ENCODE measurements at regions not wholly inside any gene's neighbourhood (a gene's known extent, or its start where the extent isn't known, plus 50 kb on each side); places are given as distances from the start of the nearest gene placed in this dataset.

- no peak overlapping the region for H3K27ac ChIP-seq (ENCODE audit: low read length in 2 of 2)
- no peaks in the 10 kb centered on the region for H3K4me1 ChIP-seq (ENCODE audit: control insufficient read depth in 2 of 2, insufficient read depth in 2 of 2, low read length in 2 of 2)
- Mint-ChIP-seq H3K4me3 (no peak overlapping the region), H3K27ac (no peak overlapping the region), H3K4me1 (no peaks in the 10 kb centered on the region), H3K27me3 (peaks cover 6% of the 10 kb centered on the region), H3K9me3 (ENCODE audit: insufficient read depth) (peaks cover 3% of the 10 kb centered on the region)
- ATAC-seq (ENCODE audit: low read depth) (no peak), DNase-seq (no peak)
- no peak overlapping the region for H3K4me2 ChIP-seq (replicated peaks; ENCODE audit: low read depth, low read length, poor library complexity, severe bottlenecking)
- no peak overlapping the region for H3K4me3 ChIP-seq (ENCODE audit: control extremely low read depth in 1 of 5, extremely low read depth in 1 of 5, insufficient read depth in 1 of 5, low read depth in 2 of 5, low read length in 4 of 5)
- CTCF ChIA-PET = no interaction called here
- H3K36me3 ChIP-seq (replicated peaks in 1 of 2; ENCODE audit: control extremely low read depth in 1 of 2, control insufficient read depth in 1 of 2, extremely low read depth in 1 of 2, insufficient read depth in 2 of 2, low read length in 1 of 2) = no peaks in the 10 kb centered on the region
- H4K20me1 ChIP-seq (ENCODE audit: control insufficient read depth, insufficient read depth, low read length, poor library complexity, severe bottlenecking) = no peaks in the 10 kb centered on the region
- no peak overlapping the region for H2AFZ ChIP-seq (ENCODE audit: insufficient read depth, low read depth, low read length, poor library complexity, severe bottlenecking)
- peaks cover 0 to 4% (median 0%) of the 10 kb centered on the region in 3 donors for H3K9me3 ChIP-seq (ENCODE audit: control extremely low read depth in 1 of 3, control insufficient read depth in 2 of 3, insufficient read depth in 1 of 3, low read length in 2 of 3)
- H3K27me3 ChIP-seq (replicated peaks in 1 of 4; ENCODE audit: control extremely low read depth in 1 of 4, control insufficient read depth in 3 of 4, insufficient read depth in 4 of 4, low read length in 3 of 4) = no peaks in the 10 kb centered on the region
- no peak overlapping the region for H3K9ac ChIP-seq (ENCODE audit: low read length)
- no peaks in the 10 kb centered on the region for H3K79me2 ChIP-seq (ENCODE audit: control insufficient read depth, insufficient read depth, low read length)
- no peak for TF ChIP-seq EZH2 (IDR thresholded peaks at IDR 0.05; ENCODE audit: borderline replicate concordance, insufficient read depth, low read depth, low read length, poor library complexity, severe bottlenecking)
- TF ChIP-seq, protein P1, sequence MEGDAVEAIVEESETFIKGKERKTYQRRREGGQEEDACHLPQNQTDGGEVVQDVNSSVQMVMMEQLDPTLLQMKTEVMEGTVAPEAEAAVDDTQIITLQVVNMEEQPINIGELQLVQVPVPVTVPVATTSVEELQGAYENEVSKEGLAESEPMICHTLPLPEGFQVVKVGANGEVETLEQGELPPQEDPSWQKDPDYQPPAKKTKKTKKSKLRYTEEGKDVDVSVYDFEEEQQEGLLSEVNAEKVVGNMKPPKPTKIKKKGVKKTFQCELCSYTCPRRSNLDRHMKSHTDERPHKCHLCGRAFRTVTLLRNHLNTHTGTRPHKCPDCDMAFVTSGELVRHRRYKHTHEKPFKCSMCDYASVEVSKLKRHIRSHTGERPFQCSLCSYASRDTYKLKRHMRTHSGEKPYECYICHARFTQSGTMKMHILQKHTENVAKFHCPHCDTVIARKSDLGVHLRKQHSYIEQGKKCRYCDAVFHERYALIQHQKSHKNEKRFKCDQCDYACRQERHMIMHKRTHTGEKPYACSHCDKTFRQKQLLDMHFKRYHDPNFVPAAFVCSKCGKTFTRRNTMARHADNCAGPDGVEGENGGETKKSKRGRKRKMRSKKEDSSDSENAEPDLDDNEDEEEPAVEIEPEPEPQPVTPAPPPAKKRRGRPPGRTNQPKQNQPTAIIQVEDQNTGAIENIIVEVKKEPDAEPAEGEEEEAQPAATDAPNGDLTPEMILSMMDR (IDR thresholded peaks at IDR 0.05) = no peak
- POLR2A ChIA-PET = no interaction called here
- intact Hi-C loops (cut with micrococcal nuclease) = no loop called here
- WGBS (ENCODE audit: insufficient coverage) = 87% methylated on average over 5 of the region's 5 CpGs
These were observed 267.7 kb downstream of the GLI2 start for GRCh38 chr2:121003391-121003790.

DNA sequence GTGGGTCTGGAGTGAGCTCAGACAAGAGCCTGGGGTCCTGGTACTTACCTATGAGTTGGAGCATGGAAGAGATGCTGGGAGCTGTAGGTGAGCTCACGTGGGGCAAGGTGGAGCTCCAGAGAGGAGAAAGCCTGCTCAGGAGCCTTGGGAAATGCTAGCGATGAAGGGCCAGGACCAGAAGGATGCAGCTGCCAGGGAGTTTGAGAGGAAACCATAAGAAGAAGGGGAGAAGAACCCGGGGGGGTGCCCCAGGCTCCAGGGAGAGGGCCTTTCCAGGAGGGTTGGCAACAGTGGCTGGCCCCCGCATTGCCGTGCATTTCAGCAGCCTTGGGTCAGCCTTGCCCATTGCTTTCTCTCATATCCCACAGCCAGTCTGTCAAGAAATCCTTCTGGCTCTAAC, 268.7 kb downstream of the GLI2 start:
- H4K20me1 ChIP-seq (ENCODE audit: control insufficient read depth, insufficient read depth, low read length, poor library complexity, severe bottlenecking) = no peaks in the 10 kb centered on the region
- ATAC-seq (ENCODE audit: low read depth) = no peak
- peaks cover 3% of the 10 kb centered on the region for H3K9me3 Mint-ChIP-seq (ENCODE audit: insufficient read depth)
- no peak overlapping the region for H3K4me3 Mint-ChIP-seq
- H3K9me3 ChIP-seq (ENCODE audit: control extremely low read depth in 1 of 3, control insufficient read depth in 2 of 3, insufficient read depth in 1 of 3, low read length in 2 of 3) = peaks cover 0 to 4% (median 0%) of the 10 kb centered on the region in 3 donors
- CTCF ChIA-PET = no interaction called here
- no peak overlapping the region for H2AFZ ChIP-seq (ENCODE audit: insufficient read depth, low read depth, low read length, poor library complexity, severe bottlenecking)
- H3K27me3 Mint-ChIP-seq = peaks cover 10% of the 10 kb centered on the region
- DNase-seq = no peak
- intact Hi-C loops (cut with micrococcal nuclease) = no loop called here
- TF ChIP-seq, protein P1 (IDR thresholded peaks at IDR 0.05) = no peak
- no peak for TF ChIP-seq EZH2 (IDR thresholded peaks at IDR 0.05; ENCODE audit: borderline replicate concordance, insufficient read depth, low read depth, low read length, poor library complexity, severe bottlenecking)
- H3K9ac ChIP-seq (ENCODE audit: low read length) = no peak overlapping the region
- H3K4me1 Mint-ChIP-seq = no peaks in the 10 kb centered on the region
- 71% methylated on average over 5 of the region's 5 CpGs for WGBS (ENCODE audit: insufficient coverage)
- H3K27ac Mint-ChIP-seq = no peak overlapping the region
- H3K27me3 ChIP-seq (replicated peaks in 1 of 4; ENCODE audit: control extremely low read depth in 1 of 4, control insufficient read depth in 3 of 4, insufficient read depth in 4 of 4, low read length in 3 of 4) = no peaks in the 10 kb centered on the region
- POLR2A ChIA-PET = no interaction called here
- no peaks in the 10 kb centered on the region for H3K36me3 ChIP-seq (replicated peaks in 1 of 2; ENCODE audit: control extremely low read depth in 1 of 2, control insufficient read depth in 1 of 2, extremely low read depth in 1 of 2, insufficient read depth in 2 of 2, low read length in 1 of 2)
- H3K4me1 ChIP-seq (ENCODE audit: control insufficient read depth in 2 of 2, insufficient read depth in 2 of 2, low read length in 2 of 2) = no peaks in the 10 kb centered on the region
- no peaks in the 10 kb centered on the region for H3K79me2 ChIP-seq (ENCODE audit: control insufficient read depth, insufficient read depth, low read length)
- H3K4me2 ChIP-seq (replicated peaks; ENCODE audit: low read depth, low read length, poor library complexity, severe bottlenecking) = no peak overlapping the region
- no peak overlapping the region for H3K4me3 ChIP-seq (ENCODE audit: control extremely low read depth in 1 of 5, extremely low read depth in 1 of 5, insufficient read depth in 1 of 5, low read depth in 2 of 5, low read length in 4 of 5)
- no peak overlapping the region for H3K27ac ChIP-seq (ENCODE audit: low read length in 2 of 2)

Data from B cell (primary cell).